GM12873 (cell line): ENCODE measurements at regions not wholly inside any gene's neighbourhood (a gene's known extent, or its start where the extent isn't known, plus 50 kb on each side); places are given as distances from the start of the nearest gene placed in this dataset.

ENCODE experiments used
- TF ChIP-seq, protein P1 (sequence below): IDR thresholded peaks from 2 replicates; pipeline ENCODE4 v1.5.1; 2012; ENCODE audit warnings: low read depth, mild to moderate bottlenecking, moderate library complexity, low read length, control low read depth; ENCODE audit not compliant: insufficient read depth; ENCODE audit errors: missing control alignments

DNA sequence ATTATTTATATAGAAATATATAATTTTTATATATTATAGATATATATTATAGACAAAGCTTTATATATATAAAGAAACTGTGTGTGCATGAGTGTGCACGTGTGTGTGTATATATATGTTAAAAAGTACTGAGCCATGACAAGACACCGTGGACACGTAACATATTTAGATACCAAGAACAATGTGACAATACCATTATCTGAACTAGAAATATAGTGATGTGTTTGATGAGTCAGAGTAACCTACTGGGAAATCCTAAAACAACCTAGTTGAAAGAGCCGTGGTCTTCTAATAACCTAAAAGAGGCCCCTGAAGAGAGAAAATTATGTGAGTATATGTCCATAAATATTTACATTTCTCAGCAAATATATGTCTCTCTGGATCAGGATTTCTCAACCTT lies 50.7 kb upstream of the ITGB8 start:
- TF ChIP-seq, protein P1, sequence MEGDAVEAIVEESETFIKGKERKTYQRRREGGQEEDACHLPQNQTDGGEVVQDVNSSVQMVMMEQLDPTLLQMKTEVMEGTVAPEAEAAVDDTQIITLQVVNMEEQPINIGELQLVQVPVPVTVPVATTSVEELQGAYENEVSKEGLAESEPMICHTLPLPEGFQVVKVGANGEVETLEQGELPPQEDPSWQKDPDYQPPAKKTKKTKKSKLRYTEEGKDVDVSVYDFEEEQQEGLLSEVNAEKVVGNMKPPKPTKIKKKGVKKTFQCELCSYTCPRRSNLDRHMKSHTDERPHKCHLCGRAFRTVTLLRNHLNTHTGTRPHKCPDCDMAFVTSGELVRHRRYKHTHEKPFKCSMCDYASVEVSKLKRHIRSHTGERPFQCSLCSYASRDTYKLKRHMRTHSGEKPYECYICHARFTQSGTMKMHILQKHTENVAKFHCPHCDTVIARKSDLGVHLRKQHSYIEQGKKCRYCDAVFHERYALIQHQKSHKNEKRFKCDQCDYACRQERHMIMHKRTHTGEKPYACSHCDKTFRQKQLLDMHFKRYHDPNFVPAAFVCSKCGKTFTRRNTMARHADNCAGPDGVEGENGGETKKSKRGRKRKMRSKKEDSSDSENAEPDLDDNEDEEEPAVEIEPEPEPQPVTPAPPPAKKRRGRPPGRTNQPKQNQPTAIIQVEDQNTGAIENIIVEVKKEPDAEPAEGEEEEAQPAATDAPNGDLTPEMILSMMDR, result no peak

DNA sequence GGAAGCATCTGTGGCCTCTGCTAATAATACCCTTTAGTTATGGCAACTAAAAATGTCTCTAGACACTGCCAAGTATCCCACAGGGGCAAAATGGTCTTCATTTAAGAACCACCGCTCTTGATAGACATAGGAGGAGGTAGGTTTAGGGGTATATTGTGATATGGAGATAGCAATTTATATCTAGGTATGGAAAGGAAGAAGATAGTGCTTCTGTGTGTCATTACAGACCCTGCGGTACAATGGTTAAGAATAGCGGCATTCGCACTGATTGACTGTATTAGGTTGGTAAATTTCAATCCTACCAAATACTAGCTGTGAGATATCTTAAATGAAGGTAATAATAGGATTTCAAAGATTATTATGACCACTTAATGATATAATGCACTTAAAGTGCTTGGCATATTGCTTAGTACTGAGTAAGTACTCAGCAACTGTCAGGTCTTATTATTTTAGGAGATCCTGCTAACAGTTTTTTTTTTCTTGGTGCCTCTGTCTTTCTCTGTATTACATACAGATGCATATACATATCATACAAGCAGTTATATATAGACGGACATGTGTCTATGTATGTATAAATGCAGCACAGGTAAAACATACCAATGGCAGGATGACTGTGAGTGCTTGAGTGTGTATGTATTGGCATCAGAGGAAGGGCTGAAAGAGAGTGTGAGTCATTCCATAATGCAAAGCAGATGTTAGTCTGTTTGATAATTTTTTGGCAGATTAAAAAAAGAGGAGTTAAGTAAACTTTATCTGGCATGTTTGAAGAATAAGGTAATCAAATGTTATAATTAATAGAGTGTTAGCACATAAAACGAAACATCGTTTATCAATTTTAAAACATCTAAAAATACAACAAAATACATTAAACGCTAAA lies 50.0 kb upstream of the ITGB8 start:
- TF ChIP-seq, protein P1, result no peak
